NOMO-1 treated with DMSO at 0.1 percent for 48 hours (cell line): ENCODE measurements at regions not wholly inside any gene's neighbourhood (a gene's known extent, or its start where the extent isn't known, plus 50 kb on each side); places are given as distances from the start of the nearest gene placed in this dataset.

ENCODE experiments used
- DNase-seq: peaks from one replicate; lab custom pipeline; 2025; ENCODE audit not compliant: unreplicated experiment; lab: John Stamatoyannopoulos, UW

DNA sequence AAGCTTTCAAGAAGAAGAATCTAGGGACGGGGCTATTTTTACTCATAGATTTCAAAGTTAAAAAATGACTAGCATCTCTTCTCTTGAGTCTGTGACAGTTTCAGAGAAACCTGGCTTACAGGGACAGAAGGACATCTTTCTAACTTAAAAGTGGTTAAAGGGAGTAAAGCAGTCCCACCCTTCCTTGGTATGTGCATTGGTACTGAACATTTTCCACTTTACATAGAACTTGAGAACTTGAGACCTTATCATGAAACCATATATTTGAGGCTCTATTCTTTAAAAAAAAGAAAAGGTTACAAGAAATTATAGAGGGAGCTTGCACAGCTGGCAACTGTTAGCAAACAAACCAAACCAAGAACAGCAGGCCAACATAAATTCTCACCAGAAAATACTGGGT lies 73.4 kb upstream of the GAREM1 start:
- no peak for DNase-seq

DNA sequence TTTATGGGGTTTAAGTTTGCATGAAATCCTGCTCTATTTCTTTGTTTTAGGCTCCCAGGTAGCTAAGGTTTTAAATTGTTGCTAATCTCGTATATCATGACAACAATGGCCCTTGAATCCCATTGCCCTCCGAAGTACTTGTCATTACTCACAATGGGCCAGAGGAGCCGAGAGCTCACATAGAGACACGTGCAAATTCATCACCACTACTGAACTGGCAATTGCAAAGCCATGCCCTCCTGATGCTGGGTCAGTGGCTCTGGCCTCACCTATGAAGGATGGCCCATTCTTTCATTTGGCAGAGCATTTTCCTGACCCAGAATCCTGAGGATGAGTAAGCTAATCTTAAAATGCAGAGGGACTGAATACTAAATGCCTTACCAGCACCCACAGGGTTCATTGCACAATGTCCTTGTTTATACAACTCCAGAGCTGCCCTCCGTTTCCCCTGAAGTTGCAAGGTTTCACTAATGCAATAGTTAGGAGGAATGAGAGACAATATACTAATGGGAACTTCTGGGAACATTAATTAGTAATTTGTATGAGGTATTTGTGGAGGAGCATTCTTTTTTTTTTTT lies 71.6 kb upstream of the GAREM1 start:
- no peak for DNase-seq

DNA sequence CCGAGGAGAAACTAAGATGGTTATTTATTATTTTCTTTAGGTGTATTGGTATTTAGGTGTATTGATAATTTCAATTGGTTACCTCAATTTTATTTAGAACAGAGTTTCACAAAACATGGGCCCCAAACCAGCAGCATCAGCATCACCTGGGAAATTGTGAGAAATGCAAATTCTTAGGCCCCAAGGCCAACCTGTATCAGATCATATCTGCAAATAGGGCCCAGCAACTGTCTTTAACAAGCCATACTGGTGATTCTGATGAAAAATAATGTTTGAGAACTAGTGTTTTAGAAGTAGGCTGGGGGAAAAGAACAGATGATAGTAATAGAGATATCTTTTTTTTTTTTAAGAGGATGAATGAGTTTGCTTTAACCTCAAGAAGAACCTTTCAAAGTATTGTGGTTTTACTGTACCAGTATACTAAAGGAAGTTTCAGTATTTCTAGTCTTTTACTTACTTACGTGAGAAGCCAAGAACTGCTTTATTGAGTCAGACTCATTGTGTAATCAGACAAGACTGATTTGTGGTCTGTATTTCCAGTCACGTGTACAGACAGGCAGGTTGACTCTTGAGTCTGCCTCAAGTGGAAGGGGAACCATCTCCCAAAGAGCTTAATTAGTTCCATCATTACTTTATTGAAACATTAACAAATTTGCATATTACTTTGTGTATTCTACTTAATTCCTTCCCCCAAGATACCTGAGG lies 60.4 kb upstream of the GAREM1 start:
- peak; percentile 95 for DNase-seq

DNA sequence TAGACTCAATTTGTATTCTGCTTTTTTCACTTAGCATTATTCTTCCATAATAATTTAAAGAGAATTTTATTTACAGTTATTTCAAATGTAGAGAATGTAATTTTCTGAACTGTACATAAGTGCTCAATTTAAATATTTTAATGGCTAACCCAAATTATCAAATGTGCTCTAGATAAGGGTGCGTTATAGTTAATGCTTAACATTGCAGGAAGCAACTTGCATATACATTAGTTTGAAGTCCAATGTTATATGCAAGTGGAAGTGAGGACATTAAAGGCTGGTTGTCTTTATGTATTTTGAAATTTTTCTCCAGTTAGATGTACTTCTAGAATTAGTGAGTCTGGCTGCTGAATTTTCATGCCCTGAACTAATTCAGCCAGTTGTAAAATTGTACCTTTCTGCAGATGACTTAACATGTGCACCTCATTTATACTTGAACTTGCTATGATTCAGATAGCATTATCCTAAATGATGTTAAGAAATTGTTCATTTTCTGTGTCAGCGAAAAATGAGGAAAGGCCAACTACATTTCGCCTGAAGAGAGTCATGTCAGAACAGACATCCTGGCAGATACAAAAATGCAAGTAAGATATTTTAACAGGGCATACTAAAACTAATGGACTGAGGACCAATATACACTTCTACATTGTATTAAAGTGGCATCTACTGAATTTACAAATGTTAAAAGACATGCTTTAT lies 59.2 kb upstream of the GAREM1 start:
- DNase-seq = no peak

DNA sequence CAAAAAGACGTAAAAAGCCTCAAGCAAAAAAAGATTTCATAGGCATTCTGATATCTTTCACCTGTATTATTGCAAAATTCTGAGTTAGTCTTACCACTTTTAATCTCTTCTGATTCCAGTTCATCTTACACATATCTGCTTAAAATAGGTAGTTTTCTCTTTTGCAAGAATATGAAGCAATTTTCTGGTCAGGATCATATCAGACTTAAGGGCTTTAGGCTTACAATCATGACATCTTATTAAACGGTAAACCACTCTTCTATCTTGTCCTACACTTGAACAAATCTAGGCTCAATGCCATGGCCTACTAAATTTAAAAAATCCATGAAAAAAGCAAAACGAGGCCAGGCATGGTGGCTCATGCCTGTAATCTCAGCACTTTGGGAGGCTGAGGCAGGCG lies 50.1 kb upstream of the GAREM1 start:
- DNase-seq = peak; percentile 11
